ENCODE measurements at regions not wholly inside any gene's neighbourhood (a gene's known extent, or its start where the extent isn't known, plus 50 kb on each side); places are given as distances from the start of the nearest gene placed in this dataset.
"Not testable (repeated sequence)": the region's sequence is repeated elsewhere in the genome, so short reads cannot be mapped to it uniquely, and the experiment has no call there.

- no peak for FAIRE-seq
- DNase-seq (ENCODE audit: insufficient read length, low spot score), result no peak
These were observed 972.8 kb downstream of the PLOD2 start for GRCh38 chr3:145188079-145188770.

GRCh38 chr3:145190138-145190537 lies 970.8 kb downstream of the PLOD2 start:
- no peak for FAIRE-seq

DNA sequence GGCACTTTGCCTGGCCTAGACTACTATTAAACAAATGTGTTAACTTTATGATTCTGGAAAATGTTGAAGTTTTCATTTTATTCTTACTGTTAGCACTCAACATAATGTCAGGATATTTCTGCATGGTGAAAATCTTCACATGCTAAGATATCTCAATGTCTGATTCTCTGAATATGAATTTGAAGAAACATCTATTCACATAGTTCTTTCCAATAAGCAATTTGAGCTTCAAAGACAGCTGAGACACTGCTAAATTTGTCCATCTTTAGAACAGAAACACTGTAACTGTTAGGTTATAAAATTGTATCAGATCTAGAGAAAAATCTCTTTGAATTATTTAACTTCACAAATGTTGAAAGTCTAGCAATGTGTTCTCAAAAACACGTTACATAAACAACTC lies 970.2 kb downstream of the PLOD2 start:
- FAIRE-seq (no peak), DNase-seq (ENCODE audit: insufficient read length, low spot score) (no peak)

More at GRCh38 chr3:145190138-145190537, 970.8 kb downstream of the PLOD2 start:
- no peak for DNase-seq (ENCODE audit: insufficient read length, low spot score)

DNA sequence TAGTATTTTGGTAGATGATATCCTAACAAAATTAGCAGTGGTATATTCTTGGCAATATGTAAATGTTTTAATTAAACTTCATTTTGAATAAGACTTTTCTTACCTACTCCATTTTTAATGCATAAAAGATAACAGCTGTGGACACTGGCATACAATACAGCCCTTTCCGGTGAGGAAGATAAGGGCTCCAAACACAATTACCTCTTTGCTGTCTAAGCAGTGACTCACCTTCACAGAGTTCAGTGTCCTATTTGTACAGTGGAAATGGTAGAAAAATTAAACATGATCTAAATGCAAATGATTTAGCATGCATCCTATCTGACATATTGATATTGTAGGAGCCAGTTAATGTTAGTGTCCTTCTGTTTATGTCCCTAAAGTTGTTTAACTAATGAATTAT lies 969.4 kb downstream of the PLOD2 start:
- DNase-seq (ENCODE audit: insufficient read length, low spot score), result no peak
- FAIRE-seq, result no peak

DNA sequence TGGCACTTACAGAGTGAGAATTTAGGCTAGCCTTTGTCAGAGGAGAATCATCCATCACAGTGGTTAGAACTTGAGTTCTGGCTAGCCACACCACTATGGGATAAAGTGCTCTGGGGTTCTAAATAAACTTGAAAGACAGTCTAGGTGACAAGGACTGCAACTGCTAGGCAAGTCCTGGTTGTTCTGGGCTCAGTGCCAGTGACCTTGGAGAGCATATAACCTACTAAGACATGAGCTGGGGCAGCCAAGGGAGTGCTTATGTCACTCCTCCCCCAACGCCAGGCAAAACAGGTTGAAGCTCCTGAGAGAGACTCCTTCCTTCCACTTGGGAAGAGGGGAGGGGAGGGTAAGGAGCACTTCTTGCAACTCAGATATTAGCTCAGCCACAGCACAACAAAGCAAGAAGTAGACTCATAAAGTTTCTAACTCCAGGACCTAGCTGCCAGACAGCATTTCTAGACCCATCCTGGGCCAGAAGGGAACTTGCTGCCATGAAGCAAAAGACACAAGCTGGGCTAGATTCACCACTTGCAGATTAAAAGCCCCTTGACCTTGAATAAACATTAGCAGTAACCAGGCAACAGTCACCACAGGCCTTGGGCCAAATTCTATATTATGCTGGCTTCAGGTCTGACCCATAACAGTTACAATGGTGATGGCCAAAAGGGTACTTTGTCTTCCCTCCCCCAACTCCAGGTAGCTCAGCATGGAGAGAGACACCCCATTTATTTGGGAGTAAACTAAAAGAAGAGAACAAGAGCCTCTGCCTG lies 963.7 kb downstream of the PLOD2 start:
- DNase-seq (ENCODE audit: insufficient read length, low spot score) (no peak), FAIRE-seq (no peak)

- no peak for DNase-seq (ENCODE audit: insufficient read length, low spot score)
- FAIRE-seq, result no peak
These were observed 963.2 kb downstream of the PLOD2 start for GRCh38 chr3:145197821-145198220.

DNA sequence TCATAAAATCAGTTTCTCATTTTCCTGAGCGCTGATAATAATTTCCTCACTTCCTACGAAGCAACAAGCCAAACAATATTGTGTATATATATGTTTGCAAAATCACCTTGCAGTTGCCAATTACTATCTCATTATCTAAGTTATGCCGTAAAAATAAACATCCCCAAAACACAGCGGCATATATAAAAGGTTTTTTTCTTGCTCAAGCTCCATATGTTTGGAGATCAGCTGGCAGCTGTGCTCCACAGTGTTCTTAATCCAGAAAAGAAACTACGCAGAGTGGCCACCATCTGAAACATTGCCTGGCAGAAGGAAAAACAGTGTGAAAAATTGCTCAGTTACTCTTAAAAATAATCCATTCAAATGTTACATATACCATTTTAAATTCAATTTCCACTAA lies 951.4 kb downstream of the PLOD2 start:
- FAIRE-seq (no peak), DNase-seq (ENCODE audit: insufficient read length, low spot score) (no peak)

DNA sequence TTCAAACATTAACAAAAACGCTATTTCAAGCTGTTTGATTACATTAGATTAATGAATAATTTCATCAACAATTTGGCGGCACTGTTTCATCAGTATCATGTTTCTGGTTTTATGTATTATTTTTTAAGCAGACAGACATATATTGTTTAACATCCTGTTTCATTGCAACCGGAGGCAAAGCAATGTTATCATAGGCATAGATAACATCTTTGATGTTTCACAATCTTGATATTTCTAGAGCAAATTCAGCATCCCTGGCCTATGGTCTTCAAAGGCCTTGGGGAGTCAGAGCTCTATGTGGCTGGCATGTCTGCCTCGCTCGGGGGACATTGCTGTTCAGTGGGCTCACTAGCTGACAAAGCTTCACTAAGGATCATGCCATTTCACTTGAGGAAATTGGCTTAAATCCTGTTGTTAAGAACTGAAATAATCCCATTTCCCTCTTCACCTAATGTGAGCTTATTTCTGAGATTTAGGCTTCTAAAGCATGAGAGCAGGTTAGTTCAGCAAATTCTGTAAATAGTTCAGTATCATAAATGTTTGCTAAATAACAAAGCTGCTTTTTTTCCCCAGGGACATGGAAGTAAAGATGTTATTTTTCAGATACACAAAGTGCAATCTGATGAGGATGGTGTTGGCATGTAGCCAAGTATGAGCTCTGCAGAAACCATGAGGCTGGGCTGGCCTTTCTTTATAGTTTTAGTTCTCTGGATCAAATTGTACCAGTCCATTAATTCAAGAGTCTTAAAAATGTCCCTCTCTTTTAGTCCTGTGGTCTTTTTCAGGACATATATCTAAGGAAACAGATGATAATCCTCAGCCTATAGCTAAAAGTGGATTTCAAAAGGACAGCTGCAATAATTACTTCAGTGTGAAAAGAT lies 941.4 kb downstream of the PLOD2 start:
- no peak for FAIRE-seq
- DNase-seq (ENCODE audit: insufficient read length, low spot score), result no peak

- FAIRE-seq, result no peak
These were observed 936.1 kb downstream of the PLOD2 start for GRCh38 chr3:145224886-145225285.

GRCh38 chr3:145243875-145244274 lies 917.1 kb downstream of the PLOD2 start:
- FAIRE-seq, result no peak
- DNase-seq (ENCODE audit: insufficient read length, low spot score), result no peak

More at GRCh38 chr3:145224886-145225285, 936.1 kb downstream of the PLOD2 start:
- no peak for DNase-seq (ENCODE audit: insufficient read length, low spot score)

DNA sequence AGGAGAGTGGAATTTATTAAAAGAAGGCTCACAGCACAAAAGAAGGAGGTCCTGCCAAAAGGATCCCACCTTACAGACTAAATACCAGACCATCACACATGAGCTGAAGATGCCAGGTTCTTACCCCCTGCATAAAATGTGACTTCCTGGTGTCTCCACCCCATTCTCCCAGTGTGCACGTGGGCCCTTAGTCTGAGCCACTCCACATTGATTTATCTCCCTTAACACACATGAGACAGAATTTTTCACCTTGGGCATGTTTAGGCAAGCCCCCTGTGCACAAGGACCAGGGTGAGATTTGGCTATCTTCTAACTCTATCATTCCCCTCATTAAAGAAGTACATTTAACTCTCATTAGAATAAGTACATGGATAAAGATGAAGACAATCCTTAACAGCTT lies 916.7 kb downstream of the PLOD2 start:
- DNase-seq (ENCODE audit: insufficient read length, low spot score) (no peak), FAIRE-seq (no peak)

DNA sequence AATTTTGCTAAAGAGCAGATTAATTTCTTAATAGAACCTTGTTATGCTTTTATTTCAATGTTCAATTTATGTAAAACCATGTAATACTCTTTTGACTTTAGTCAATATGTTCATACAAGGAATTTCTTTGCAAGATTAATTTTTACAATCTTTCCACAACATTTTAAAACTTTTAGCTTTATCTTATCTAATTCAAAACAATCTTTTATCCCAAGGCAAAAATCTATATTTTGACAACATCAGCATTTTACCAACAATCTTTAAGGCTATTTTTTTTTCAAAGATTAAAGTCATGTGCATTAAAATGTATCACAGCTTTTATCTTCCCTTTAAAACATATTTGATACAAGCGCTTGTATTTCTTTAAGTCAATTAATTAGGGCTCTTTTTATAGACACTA lies 914.7 kb downstream of the PLOD2 start:
- FAIRE-seq (no peak), DNase-seq (ENCODE audit: insufficient read length, low spot score) (no peak)

DNA sequence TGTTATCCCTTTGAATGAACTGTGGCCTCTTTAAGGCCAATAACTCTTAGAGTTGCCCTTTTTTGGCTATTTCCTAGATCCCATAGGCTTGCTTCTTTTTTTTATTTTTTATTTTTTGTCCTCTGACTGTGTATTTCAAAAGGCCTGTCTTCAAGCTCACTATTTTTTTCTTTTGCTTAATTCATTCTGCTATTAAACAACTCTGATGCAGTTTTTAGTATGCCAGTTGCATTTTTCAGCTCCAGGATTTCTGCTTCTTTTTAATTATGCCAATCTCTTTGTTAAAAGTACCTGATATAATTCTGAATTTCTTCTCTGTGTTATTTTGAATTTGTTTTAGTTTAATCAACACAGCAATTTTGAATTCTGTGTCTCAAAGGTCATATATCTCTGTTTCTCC lies 912.1 kb downstream of the PLOD2 start:
- no peak for FAIRE-seq

DNA sequence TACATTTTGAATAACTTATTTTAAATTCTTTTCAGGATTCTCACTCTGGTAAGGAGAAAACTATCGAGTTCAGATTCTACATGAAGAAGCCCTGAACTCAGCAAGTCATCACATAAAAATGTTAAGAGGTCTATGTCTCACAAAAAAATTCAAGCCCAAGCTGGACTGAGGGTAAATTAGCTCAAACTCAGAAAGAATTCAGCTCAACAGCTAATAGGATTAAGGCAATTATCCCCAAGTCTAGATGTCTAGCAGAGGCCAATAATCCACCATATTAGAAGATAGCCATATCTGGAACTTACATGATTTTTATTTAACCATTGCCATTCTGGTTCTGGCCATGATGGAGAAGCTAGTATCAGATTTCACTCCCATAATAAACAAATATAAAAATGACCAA lies 909.7 kb downstream of the PLOD2 start:
- DNase-seq (ENCODE audit: insufficient read length, low spot score), result no peak
- no peak for FAIRE-seq

More for the DNA sequence above, 912.1 kb downstream of the PLOD2 start:
- no peak for DNase-seq (ENCODE audit: insufficient read length, low spot score)

DNA sequence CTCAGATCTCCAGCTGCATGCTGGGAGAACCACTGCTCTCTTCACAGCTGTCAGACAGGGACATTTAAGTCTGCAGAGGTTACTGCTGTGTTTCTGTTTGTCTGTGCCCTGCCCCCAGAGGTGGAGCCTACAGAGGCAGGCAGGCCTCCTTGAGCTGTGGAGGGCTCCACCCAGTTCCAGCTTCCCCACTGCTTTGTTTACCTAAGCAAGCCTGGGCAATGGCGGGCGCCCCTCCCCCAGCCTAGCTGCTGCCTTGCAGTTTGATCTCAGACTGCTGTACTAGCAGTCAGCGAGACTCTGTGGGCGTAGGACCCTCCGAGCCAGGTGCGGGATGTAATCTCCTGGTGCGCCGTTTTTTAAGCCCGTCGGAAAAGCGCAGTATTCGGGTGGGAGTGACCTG lies 903.0 kb downstream of the PLOD2 start:
- DNase-seq (ENCODE audit: insufficient read length, low spot score); FAIRE-seq: not testable (repeated sequence)

GRCh38 chr3:145259166-145259880 lies 901.7 kb downstream of the PLOD2 start:
- no peak for DNase-seq (ENCODE audit: insufficient read length, low spot score)

DNA sequence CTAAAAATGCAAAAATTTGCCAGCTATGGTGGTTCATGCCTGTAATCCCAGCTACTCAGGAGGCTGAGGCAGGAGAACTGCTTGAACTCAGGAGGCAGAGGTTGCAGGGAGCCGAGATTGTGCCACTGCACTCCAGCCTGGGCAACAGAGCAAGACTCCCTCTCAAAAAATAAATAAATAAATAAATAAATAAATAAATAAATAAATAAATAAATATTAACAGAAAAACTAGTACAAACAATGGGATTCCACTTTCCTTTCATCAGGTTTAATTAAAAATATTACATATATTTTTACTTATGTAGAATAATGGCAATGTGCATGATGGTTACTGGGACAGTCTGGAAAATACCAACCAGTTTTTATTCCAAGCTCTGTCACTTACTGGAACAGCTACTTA lies 897.5 kb downstream of the PLOD2 start:
- FAIRE-seq; DNase-seq (ENCODE audit: insufficient read length, low spot score): not testable (repeated sequence)

More at GRCh38 chr3:145259166-145259880, 901.7 kb downstream of the PLOD2 start:
- FAIRE-seq, result no peak

DNA sequence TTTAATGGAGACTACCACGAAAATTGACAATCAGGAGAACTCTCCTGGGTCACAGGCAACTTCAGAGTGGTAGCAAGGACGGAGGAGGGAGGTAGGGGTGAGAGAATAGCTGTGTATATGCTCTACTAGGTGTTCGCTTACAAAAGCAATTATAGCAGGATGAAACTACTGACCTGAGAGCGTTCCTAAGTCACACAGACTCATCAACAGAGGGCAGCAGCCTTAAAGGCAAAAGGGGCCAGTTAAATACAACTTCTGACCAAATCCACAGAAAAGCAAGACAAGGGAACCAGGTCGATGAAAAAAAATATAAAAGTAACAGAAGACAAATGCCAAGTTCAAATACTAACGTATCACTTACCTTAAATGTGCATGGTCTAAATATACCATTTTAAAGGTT lies 894.6 kb downstream of the PLOD2 start:
- DNase-seq (ENCODE audit: insufficient read length, low spot score), result no peak
- no peak for FAIRE-seq

- FAIRE-seq (no peak), DNase-seq (ENCODE audit: insufficient read length, low spot score) (no peak)
These were observed 891.9 kb downstream of the PLOD2 start for GRCh38 chr3:145269106-145269505.

GRCh38 chr3:145272684-145273083 lies 888.3 kb downstream of the PLOD2 start:
- no peak for DNase-seq (ENCODE audit: insufficient read length, low spot score)
- no peak for FAIRE-seq

Measured in GM19239 (cell line).